ENCODE measurements at regions not wholly inside any gene's neighbourhood (a gene's known extent, or its start where the extent isn't known, plus 50 kb on each side); places are given as distances from the start of the nearest gene placed in this dataset.

DNA sequence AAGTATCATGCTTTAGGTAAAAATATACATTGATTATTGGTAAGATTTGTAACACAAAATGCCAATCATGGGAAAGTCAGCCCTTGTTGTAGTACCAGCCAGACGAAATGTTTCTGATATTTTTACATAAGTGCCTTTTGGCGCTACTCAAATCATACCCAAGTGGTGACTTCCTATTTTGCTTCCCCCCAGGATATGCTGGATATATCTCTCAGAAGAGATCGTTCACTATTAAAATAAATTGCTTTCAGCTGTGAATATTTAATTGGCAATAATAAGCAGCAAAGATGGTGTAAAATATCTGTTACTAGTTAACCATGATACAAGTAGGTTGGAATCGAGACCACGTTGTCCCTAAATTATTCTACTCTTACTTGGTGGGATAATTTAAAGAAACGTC lies 909.2 kb upstream of the LRRN3 start:
- WGBS = 77% methylated on average over 6 of the region's 6 CpGs
- no peak overlapping the region for H3K4me3 ChIP-seq (ENCODE audit: low read length in 2 of 2)

DNA sequence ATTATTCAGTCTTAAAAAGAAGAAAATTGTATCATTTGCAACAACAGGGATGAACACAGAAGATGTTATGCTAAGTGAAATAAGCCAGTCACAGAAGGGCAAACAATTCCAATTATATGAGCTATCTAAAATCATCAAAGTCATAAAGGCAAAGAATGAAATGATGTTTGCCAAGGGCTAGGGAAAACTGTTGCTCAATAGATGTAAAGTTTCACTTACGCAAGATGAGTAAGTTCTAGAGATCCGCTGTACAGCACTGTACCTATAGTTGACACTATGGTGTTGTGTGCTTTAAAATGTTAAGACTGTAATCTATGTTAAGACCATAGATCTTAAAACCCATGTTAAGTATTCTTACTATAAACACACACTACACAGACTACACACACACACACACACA lies 904.6 kb upstream of the LRRN3 start:
- Histone ChIP-seq H3K9me3 (ENCODE audit: control insufficient read depth in 2 of 2, insufficient read depth in 1 of 2, low read length in 1 of 2) (peaks cover 0 to 2% of the 10 kb centered on the region in 2 donors), H3K36me3 (ENCODE audit: control insufficient read depth in 2 of 2, insufficient read depth in 2 of 2, low read length in 1 of 2) (no peaks in the 10 kb centered on the region), H3K27me3 (ENCODE audit: control insufficient read depth in 2 of 2, insufficient read depth in 1 of 2, low read length in 1 of 2) (no peaks in the 10 kb centered on the region), H3K27ac (ENCODE audit: low read depth in 1 of 2, low read length in 1 of 2) (no peak overlapping the region), H3K4me1 (ENCODE audit: control insufficient read depth in 2 of 2, insufficient read depth in 2 of 2, low read length in 2 of 2) (no peaks in the 10 kb centered on the region), H3K4me3 (ENCODE audit: low read length in 2 of 2) (no peak overlapping the region)
- WGBS = 98% methylated on average over 2 of the region's 2 CpGs
- no peak for DNase-seq (ENCODE audit: low read depth in 6 of 9, low spot score in 9 of 9)

More for the DNA sequence above, 909.2 kb upstream of the LRRN3 start:
- H3K4me1 ChIP-seq (ENCODE audit: control insufficient read depth in 2 of 2, insufficient read depth in 2 of 2, low read length in 2 of 2) = no peaks in the 10 kb centered on the region
- no peaks in the 10 kb centered on the region for H3K36me3 ChIP-seq (ENCODE audit: control insufficient read depth in 2 of 2, insufficient read depth in 2 of 2, low read length in 1 of 2)
- no peak for DNase-seq (ENCODE audit: low read depth in 6 of 9, low spot score in 9 of 9)
- no peak overlapping the region for H3K27ac ChIP-seq (ENCODE audit: low read depth in 1 of 2, low read length in 1 of 2)
- no peaks in the 10 kb centered on the region for H3K27me3 ChIP-seq (ENCODE audit: control insufficient read depth in 2 of 2, insufficient read depth in 1 of 2, low read length in 1 of 2)
- H3K9me3 ChIP-seq (ENCODE audit: control insufficient read depth in 2 of 2, insufficient read depth in 1 of 2, low read length in 1 of 2) = no peaks in the 10 kb centered on the region

DNA sequence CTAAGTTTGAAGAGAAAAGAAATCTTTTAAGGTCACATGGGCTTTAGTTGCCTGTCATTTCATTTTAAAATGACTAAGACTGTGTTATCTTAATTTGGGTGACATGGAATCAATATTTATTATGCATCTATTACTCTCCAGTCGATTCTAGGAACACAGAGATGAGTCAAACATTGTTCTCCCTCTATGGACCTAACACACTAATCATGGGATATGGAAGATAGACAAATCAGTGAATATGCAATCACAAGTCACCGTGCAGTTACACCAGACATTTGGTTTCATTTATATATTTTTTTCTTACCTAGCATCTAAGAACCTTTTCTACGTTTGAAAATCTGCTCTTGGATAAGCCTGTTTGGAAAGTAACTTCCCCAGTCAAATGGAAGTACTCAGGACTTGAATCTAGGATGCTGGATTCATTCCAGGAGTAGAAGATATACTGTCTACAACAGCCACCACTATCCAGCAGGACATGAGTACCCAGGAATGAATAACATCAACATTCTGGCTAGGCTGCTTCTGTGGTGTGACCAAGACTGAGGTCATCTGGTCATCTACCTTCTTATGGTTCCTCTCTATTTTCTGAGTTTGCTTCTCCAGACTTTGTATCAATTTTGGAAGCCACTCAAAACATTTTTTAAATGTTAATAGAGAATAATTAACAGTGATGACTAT lies 902.9 kb upstream of the LRRN3 start:
- H3K27ac ChIP-seq (ENCODE audit: low read depth in 1 of 2, low read length in 1 of 2) = no peak overlapping the region
- 84% methylated on average over 3 of the region's 3 CpGs for WGBS
- peaks cover 0 to 2% of the 10 kb centered on the region in 2 donors for H3K9me3 ChIP-seq (ENCODE audit: control insufficient read depth in 2 of 2, insufficient read depth in 1 of 2, low read length in 1 of 2)
- H3K36me3 ChIP-seq (ENCODE audit: control insufficient read depth in 2 of 2, insufficient read depth in 2 of 2, low read length in 1 of 2) = no peaks in the 10 kb centered on the region
- H3K4me1 ChIP-seq (ENCODE audit: control insufficient read depth in 2 of 2, insufficient read depth in 2 of 2, low read length in 2 of 2) = no peaks in the 10 kb centered on the region
- no peak for DNase-seq (ENCODE audit: low read depth in 6 of 9, low spot score in 9 of 9)
- no peaks in the 10 kb centered on the region for H3K27me3 ChIP-seq (ENCODE audit: control insufficient read depth in 2 of 2, insufficient read depth in 1 of 2, low read length in 1 of 2)
- no peak overlapping the region for H3K4me3 ChIP-seq (ENCODE audit: low read length in 2 of 2)

DNA sequence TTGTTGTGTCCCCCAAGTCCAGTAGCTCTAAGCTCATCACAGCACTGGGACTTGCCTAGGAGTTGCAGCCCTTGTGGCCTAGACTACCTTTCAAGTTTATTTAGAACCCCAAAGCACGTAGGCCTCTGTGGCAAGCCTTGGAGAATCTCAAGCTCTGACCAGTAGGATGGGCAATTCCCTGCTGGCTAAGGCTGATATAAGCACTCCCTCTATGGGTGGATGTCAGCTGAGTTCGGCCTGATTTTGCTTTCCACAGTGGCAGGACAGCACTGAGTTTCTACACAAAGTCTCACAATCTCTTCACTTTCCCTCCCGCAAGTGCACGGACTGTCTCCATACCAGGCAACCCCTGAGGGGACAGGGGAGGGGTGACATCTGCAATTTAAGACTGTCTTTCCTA lies 886.4 kb upstream of the LRRN3 start:
- Histone ChIP-seq H3K4me3 (ENCODE audit: low read length in 2 of 2) (no peak overlapping the region), H3K9me3 (ENCODE audit: control insufficient read depth in 2 of 2, insufficient read depth in 1 of 2, low read length in 1 of 2) (peaks cover 0 to 13% of the 10 kb centered on the region in 2 donors), H3K27ac (ENCODE audit: low read depth in 1 of 2, low read length in 1 of 2) (no peak overlapping the region), H3K4me1 (ENCODE audit: control insufficient read depth in 2 of 2, insufficient read depth in 2 of 2, low read length in 2 of 2) (no peaks in the 10 kb centered on the region), H3K36me3 (ENCODE audit: control insufficient read depth in 2 of 2, insufficient read depth in 2 of 2, low read length in 1 of 2) (no peaks in the 10 kb centered on the region), H3K27me3 (ENCODE audit: control insufficient read depth in 2 of 2, insufficient read depth in 1 of 2, low read length in 1 of 2) (no peaks in the 10 kb centered on the region)
- 84% methylated on average over 4 of the region's 4 CpGs for WGBS
- DNase-seq (ENCODE audit: low read depth in 6 of 9, low spot score in 9 of 9) = no peak

DNA sequence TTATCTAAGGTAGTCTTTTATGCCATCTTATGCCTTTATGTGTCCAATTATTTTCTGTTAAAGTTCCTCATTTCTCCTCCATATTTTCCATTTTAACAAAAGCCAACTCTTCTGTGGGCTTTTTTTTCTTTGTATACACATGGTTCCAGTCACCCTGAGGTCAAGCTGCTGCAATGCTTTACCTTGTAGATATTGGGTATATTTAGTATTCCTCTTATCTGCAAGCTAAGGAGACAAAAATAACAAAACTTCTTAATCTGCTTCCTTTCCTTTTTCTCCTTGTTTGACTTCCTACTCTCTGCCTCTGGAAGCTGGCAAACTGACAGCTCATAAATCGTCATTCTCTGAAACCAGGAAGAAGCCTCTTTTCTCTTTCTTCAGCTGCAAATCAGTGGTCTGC lies 885.0 kb upstream of the LRRN3 start:
- H3K4me3 ChIP-seq (ENCODE audit: low read length in 2 of 2) = no peak overlapping the region
- H3K27me3 ChIP-seq (ENCODE audit: control insufficient read depth in 2 of 2, insufficient read depth in 1 of 2, low read length in 1 of 2) = no peaks in the 10 kb centered on the region
- no peaks in the 10 kb centered on the region for H3K4me1 ChIP-seq (ENCODE audit: control insufficient read depth in 2 of 2, insufficient read depth in 2 of 2, low read length in 2 of 2)
- H3K27ac ChIP-seq (ENCODE audit: low read depth in 1 of 2, low read length in 1 of 2) = no peak overlapping the region
- peaks cover 0 to 11% of the 10 kb centered on the region in 2 donors for H3K9me3 ChIP-seq (ENCODE audit: control insufficient read depth in 2 of 2, insufficient read depth in 1 of 2, low read length in 1 of 2)
- 26% methylated on average over 1 of the region's 1 CpG for WGBS
- no peak for DNase-seq (ENCODE audit: low read depth in 6 of 9, low spot score in 9 of 9)
- H3K36me3 ChIP-seq (ENCODE audit: control insufficient read depth in 2 of 2, insufficient read depth in 2 of 2, low read length in 1 of 2) = no peaks in the 10 kb centered on the region

DNA sequence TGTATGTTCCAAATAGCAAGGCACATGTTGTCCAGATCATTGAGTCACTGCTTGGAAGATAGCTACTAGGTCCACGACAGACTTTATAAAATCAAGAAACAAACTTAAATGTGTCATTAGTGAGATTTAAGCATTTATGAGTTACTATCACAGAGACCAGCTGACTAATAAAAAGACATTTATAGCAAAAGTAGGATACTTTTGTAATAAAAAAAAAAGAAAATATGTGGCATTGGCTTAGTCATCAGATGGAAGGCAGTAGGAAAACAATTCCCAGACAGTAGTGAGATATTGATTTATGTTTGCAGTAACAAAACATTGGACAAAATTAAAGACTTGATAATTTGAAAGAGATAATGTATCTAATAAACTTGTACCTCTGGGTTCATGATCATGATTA lies 881.0 kb upstream of the LRRN3 start:
- Histone ChIP-seq H3K4me3 (ENCODE audit: low read length in 2 of 2) (no peak overlapping the region), H3K4me1 (ENCODE audit: control insufficient read depth in 2 of 2, insufficient read depth in 2 of 2, low read length in 2 of 2) (no peaks in the 10 kb centered on the region), H3K27me3 (ENCODE audit: control insufficient read depth in 2 of 2, insufficient read depth in 1 of 2, low read length in 1 of 2) (no peaks in the 10 kb centered on the region), H3K36me3 (ENCODE audit: control insufficient read depth in 2 of 2, insufficient read depth in 2 of 2, low read length in 1 of 2) (no peaks in the 10 kb centered on the region), H3K27ac (ENCODE audit: low read depth in 1 of 2, low read length in 1 of 2) (no peak overlapping the region), H3K9me3 (ENCODE audit: control insufficient read depth in 2 of 2, insufficient read depth in 1 of 2, low read length in 1 of 2) (no peaks in the 10 kb centered on the region)
- 96% methylated on average over 1 of the region's 1 CpG for WGBS
- DNase-seq (ENCODE audit: low read depth in 6 of 9, low spot score in 9 of 9) = no peak

DNA sequence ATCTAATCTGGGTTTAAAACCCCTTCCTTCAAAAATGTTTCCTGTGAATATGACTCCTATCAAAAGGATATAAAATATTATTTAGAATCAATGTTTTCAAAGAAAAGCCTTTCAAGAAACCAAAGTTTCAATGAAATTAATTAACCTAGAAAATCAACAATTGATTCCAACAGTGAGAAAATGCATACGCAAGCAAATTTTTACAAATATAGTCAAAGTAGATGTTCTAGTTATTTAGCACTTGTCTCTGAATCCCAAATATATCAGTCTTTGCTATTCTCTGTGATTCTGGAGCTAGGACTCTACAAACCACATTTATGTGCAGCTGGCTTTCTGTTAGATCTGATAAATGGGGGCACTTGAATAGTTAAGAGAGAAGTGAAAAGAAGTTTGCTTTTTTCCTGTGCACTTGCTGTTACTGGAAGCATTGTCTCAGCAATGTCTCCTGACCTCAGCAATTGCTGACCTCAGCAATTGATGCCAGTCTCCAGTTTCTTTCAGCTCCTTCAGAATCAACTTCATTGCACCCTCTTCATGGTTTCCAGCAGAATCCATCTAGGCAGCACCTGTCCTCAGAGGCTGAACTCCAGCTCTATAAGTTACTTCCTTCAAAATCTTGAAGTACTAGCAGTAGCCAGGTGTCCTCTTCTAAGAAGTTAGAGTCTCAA lies 879.9 kb upstream of the LRRN3 start:
- Histone ChIP-seq H3K4me3 (ENCODE audit: low read length in 2 of 2) (no peak overlapping the region), H3K9me3 (ENCODE audit: control insufficient read depth in 2 of 2, insufficient read depth in 1 of 2, low read length in 1 of 2) (no peaks in the 10 kb centered on the region), H3K4me1 (ENCODE audit: control insufficient read depth in 2 of 2, insufficient read depth in 2 of 2, low read length in 2 of 2) (no peaks in the 10 kb centered on the region), H3K27me3 (ENCODE audit: control insufficient read depth in 2 of 2, insufficient read depth in 1 of 2, low read length in 1 of 2) (no peaks in the 10 kb centered on the region), H3K27ac (ENCODE audit: low read depth in 1 of 2, low read length in 1 of 2) (no peak overlapping the region), H3K36me3 (ENCODE audit: control insufficient read depth in 2 of 2, insufficient read depth in 2 of 2, low read length in 1 of 2) (no peaks in the 10 kb centered on the region)
- no peak for DNase-seq (ENCODE audit: low read depth in 6 of 9, low spot score in 9 of 9)
- 99% methylated on average over 1 of the region's 1 CpG for WGBS

DNA sequence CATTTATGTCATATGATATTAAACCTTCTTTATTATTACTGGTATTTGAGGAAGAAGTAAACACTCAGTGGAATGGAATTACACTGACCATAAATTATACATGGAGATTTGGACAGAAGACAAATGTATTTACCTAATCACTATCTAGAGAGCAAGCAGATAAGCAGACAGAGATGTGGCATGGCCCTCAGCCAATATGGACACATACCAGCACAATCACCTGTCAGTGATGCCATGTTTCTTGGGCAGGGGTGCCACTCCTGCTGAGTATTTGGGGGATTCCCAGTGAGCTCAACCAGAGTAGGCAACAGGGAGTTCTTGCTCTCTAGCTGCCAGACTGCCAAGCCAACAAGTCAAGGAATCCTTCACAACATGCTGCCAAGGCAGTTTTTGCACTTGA lies 866.3 kb upstream of the LRRN3 start:
- H3K27me3 ChIP-seq (ENCODE audit: control insufficient read depth in 2 of 2, insufficient read depth in 1 of 2, low read length in 1 of 2) = no peaks in the 10 kb centered on the region
- H3K4me1 ChIP-seq (ENCODE audit: control insufficient read depth in 2 of 2, insufficient read depth in 2 of 2, low read length in 2 of 2) = no peaks in the 10 kb centered on the region
- H3K4me3 ChIP-seq (ENCODE audit: low read length in 2 of 2) = no peak overlapping the region
- no peak overlapping the region for H3K27ac ChIP-seq (ENCODE audit: low read depth in 1 of 2, low read length in 1 of 2)
- DNase-seq (ENCODE audit: low read depth in 6 of 9, low spot score in 9 of 9) = no peak
- H3K36me3 ChIP-seq (ENCODE audit: control insufficient read depth in 2 of 2, insufficient read depth in 2 of 2, low read length in 1 of 2) = no peaks in the 10 kb centered on the region
- peaks cover 0 to 3% of the 10 kb centered on the region in 2 donors for H3K9me3 ChIP-seq (ENCODE audit: control insufficient read depth in 2 of 2, insufficient read depth in 1 of 2, low read length in 1 of 2)

DNA sequence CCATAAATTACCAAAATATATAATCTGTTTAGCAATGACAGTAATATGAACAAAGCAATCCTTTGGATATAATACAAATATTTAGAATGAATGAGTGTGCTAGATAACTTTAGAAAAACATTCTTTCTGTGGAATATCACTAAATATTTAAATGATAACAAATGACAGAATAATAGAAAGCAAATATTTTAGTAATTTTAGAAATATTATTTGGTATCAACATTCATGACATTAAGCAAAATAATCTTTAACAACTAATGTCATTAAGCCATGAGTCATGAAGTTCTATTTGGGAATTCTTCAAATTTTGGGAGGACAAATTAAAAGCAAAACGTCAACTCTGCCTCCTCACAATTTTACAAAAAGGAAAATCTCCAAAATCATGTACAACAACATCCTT lies 844.8 kb upstream of the LRRN3 start:
- Histone ChIP-seq H3K36me3 (ENCODE audit: control insufficient read depth in 2 of 2, insufficient read depth in 2 of 2, low read length in 1 of 2) (no peaks in the 10 kb centered on the region), H3K27ac (ENCODE audit: low read depth in 1 of 2, low read length in 1 of 2) (no peak overlapping the region), H3K9me3 (ENCODE audit: control insufficient read depth in 2 of 2, insufficient read depth in 1 of 2, low read length in 1 of 2) (no peaks in the 10 kb centered on the region), H3K27me3 (ENCODE audit: control insufficient read depth in 2 of 2, insufficient read depth in 1 of 2, low read length in 1 of 2) (no peaks in the 10 kb centered on the region), H3K4me3 (ENCODE audit: low read length in 2 of 2) (no peak overlapping the region), H3K4me1 (ENCODE audit: control insufficient read depth in 2 of 2, insufficient read depth in 2 of 2, low read length in 2 of 2) (no peaks in the 10 kb centered on the region)
- DNase-seq (ENCODE audit: low read depth in 6 of 9, low spot score in 9 of 9) = no peak
- 87% methylated on average over 1 of the region's 1 CpG for WGBS
